Lower leg skin (tissue), 3 donors: ENCODE measurements at regions not wholly inside any gene's neighbourhood (a gene's known extent, or its start where the extent isn't known, plus 50 kb on each side); places are given as distances from the start of the nearest gene placed in this dataset.
"Not testable (repeated sequence)": the region's sequence is repeated elsewhere in the genome, so short reads cannot be mapped to it uniquely, and the experiment has no call there.

Experiments used
- POLR2A ChIP-seq, 2 donors: fragments of 450-650 bp; IDR thresholded peaks; one replicate each; pipeline ENCODE4 v1.6.1; 2016 to 2017; ENCODE audit warnings: antibody characterized with exemption in 2 of 2, mild to moderate bottlenecking in 1 of 2, moderate library complexity in 1 of 2
- TF ChIP-seq, protein P1 (sequence below), 3 donors: fragments of 450-650 bp; IDR thresholded peaks; one replicate each; pipeline ENCODE4 v1.5.1; 2016; ENCODE audit warnings: antibody characterized with exemption in 3 of 3, mild to moderate bottlenecking in 3 of 3, moderate library complexity in 2 of 3

DNA sequence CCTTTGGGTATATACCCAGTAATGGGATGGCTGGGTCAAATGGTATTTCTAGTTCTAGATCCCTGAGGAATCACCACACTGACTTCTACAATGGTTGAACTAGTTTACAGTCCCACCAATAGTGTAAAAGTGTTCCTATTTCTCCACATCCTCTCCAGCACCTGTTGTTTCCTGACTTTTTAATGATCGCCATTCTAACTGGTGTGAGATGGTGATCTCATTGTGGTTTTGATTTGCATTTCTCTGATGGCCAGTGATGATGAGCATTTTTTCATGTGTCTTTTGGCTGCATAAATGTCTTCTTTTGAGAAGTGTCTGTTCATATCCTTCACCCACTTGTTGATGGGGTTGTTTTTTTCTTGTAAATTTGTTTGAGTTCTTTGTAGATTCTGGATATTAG, 583.8 kb downstream of the TBC1D22A start:
- TF ChIP-seq, protein P1, sequence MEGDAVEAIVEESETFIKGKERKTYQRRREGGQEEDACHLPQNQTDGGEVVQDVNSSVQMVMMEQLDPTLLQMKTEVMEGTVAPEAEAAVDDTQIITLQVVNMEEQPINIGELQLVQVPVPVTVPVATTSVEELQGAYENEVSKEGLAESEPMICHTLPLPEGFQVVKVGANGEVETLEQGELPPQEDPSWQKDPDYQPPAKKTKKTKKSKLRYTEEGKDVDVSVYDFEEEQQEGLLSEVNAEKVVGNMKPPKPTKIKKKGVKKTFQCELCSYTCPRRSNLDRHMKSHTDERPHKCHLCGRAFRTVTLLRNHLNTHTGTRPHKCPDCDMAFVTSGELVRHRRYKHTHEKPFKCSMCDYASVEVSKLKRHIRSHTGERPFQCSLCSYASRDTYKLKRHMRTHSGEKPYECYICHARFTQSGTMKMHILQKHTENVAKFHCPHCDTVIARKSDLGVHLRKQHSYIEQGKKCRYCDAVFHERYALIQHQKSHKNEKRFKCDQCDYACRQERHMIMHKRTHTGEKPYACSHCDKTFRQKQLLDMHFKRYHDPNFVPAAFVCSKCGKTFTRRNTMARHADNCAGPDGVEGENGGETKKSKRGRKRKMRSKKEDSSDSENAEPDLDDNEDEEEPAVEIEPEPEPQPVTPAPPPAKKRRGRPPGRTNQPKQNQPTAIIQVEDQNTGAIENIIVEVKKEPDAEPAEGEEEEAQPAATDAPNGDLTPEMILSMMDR (IDR thresholded peaks at IDR 0.05) = not testable (repeated sequence)
- not testable (repeated sequence) for TF ChIP-seq POLR2A (IDR thresholded peaks at IDR 0.05)
